K562 (cell line): ENCODE measurements at regions not wholly inside any gene's neighbourhood (a gene's known extent, or its start where the extent isn't known, plus 50 kb on each side); places are given as distances from the start of the nearest gene placed in this dataset.

Experiments used
- ATAC-seq: fragments of 200-7000 bp; cut with Tn5 transposase; 3 replicates; pipeline ENCODE4 v1.9.1; 2020; ENCODE audit warnings: moderate library complexity
- BruUV-seq: library from RNA; stranded (reverse); fragments of 400-500 nt; replicated peaks from 2 replicates; lab custom pipeline; 2021; lab: Mats Ljungman, UMichigan
- CTCF ChIA-PET: fragments of 300-600 bp; formaldehyde crosslinking; extraction: SDS; loops from one replicate; lab custom pipeline; 2021; ENCODE audit warnings: low intra/inter-chr PET ratio; lab: Yijun Ruan, JAX
- POLR2A ChIA-PET: fragments of 300-600, 350-650 bp; sonication (Branson Sonifier 250); formaldehyde crosslinking; extraction: SDS; loops from one replicate; lab custom pipeline; 2021; ENCODE audit warnings: antibody characterized with exemption, inconsistent platforms; lab: Yijun Ruan, JAX
- DNase-seq, 4 experiments: peaks; one replicate each; pipeline versions ENCODE4 v3.0.0 to v3.0.0-alpha.2; 2011 to 2018; ENCODE audit warnings: low spot score in 3 of 4, mixed read lengths in 3 of 4; ENCODE audit errors: extremely low read depth in 1 of 4
- FAIRE-seq: peaks from 2 replicates; lab custom pipeline; 2011; peaks lifted over from hg19 to GRCh38; lab: Jason Lieb, UNC
- H2AFZ ChIP-seq: 2 replicates; pipeline ENCODE4 v1.6.0; 2011; ENCODE audit warnings: low read depth, low read length, control low read depth, inconsistent platforms
- H3K27ac ChIP-seq: fragments of 200-600 bp; 3 replicates; pipeline ENCODE4 v1.8.0; 2011; ENCODE audit warnings: low read depth, mild to moderate bottlenecking, control low read depth, inconsistent platforms, low read length, moderate library complexity, mixed read lengths; ENCODE audit errors: extremely low read depth
- H3K27me3 ChIP-seq, 2 experiments: fragments of 300-600 bp in 1 of 2; 2 replicates in 1 of 2; 3 replicates in 1 of 2; pipeline versions ENCODE4 v1.6.0 to v1.8.0; 2011; ENCODE audit warnings: inconsistent platforms in 2 of 2, low read length in 2 of 2, mild to moderate bottlenecking in 1 of 2, mixed read lengths in 1 of 2, moderate library complexity in 1 of 2; ENCODE audit not compliant: control insufficient read depth in 2 of 2, insufficient read depth in 2 of 2
- H3K36me3 ChIP-seq: fragments of 300-600 bp; 3 replicates; pipeline ENCODE4 v1.8.0; 2011; ENCODE audit warnings: mild to moderate bottlenecking, low read length, inconsistent platforms; ENCODE audit not compliant: control insufficient read depth, insufficient read depth
- H3K4me1 ChIP-seq, 2 experiments: fragments of 200-600 bp in 1 of 2; replicated peaks in 1 of 2; 2 replicates in 1 of 2; 3 replicates in 1 of 2; pipeline versions ENCODE4 v1.5.1 to v1.8.0; 2011; ENCODE audit warnings: inconsistent platforms in 2 of 2, low read length in 2 of 2, mild to moderate bottlenecking in 1 of 2, mixed read lengths in 1 of 2, moderate library complexity in 1 of 2; ENCODE audit not compliant: control insufficient read depth in 2 of 2, insufficient read depth in 2 of 2
- H3K4me2 ChIP-seq: 2 replicates; pipeline ENCODE4 v1.6.1; 2011; ENCODE audit warnings: low read length, control low read depth, inconsistent platforms, mixed read lengths; ENCODE audit not compliant: insufficient read depth
- H3K4me3 ChIP-seq: fragments of 200-600 bp; sonication (generic), shearing (Covaris generic); 2 replicates; pipeline ENCODE4 v1.5.1; 2016; ENCODE audit warnings: control low read depth, inconsistent platforms
- H3K79me2 ChIP-seq: fragments of 200-600 bp; 3 replicates; pipeline ENCODE4 v1.8.0; 2011; ENCODE audit warnings: low read length, inconsistent platforms; ENCODE audit not compliant: control insufficient read depth, insufficient read depth
- H3K9ac ChIP-seq, 2 experiments: 2 replicates each; pipeline versions ENCODE4 v1.6.0 to v1.6.1; 2011; ENCODE audit warnings: low read depth in 2 of 2, low read length in 2 of 2, control low read depth in 1 of 2, inconsistent platforms in 1 of 2, mild to moderate bottlenecking in 1 of 2, mixed read lengths in 1 of 2; ENCODE audit not compliant: insufficient read depth in 1 of 2
- H3K9me1 ChIP-seq: one replicate; pipeline ENCODE4 v1.6.0; 2011; ENCODE audit warnings: inconsistent platforms, mild to moderate bottlenecking, low read length, moderate library complexity; ENCODE audit not compliant: control insufficient read depth, insufficient read depth
- H3K9me3 ChIP-seq: replicated peaks from 2 replicates; pipeline ENCODE4 v1.5.1; 2011; ENCODE audit warnings: low read depth, low read length, inconsistent platforms; ENCODE audit not compliant: control insufficient read depth, insufficient read depth
- H4K20me1 ChIP-seq: replicated peaks from 2 replicates; pipeline ENCODE4 v1.6.1; 2011; ENCODE audit warnings: low read length, inconsistent platforms, mixed read lengths; ENCODE audit not compliant: control insufficient read depth, insufficient read depth
- CHCHD3 ChIP-seq: fragments of 250-450 bp; sonication (Bioruptor Pico); IDR thresholded peaks from 2 replicates; pipeline ENCODE4 v2.1.2; 2022; ENCODE audit warnings: mild to moderate bottlenecking
- ELF2 ChIP-seq: fragments of 250-450 bp; sonication (Bioruptor Pico); IDR thresholded peaks from 2 replicates; pipeline ENCODE4 v1.5.0; 2021; ENCODE audit warnings: mild to moderate bottlenecking
- ESRRA ChIP-seq: fragments of 450-650 bp; IDR thresholded peaks from 2 replicates; pipeline ENCODE4 v1.6.1; 2014; ENCODE audit warnings: low read depth, mild to moderate bottlenecking, moderate library complexity, borderline replicate concordance
- GATA2 ChIP-seq: sonication (generic); formaldehyde crosslinking; IDR thresholded peaks from 2 replicates; pipeline ENCODE4 v1.4.0; 2020; ENCODE audit warnings: mild to moderate bottlenecking, missing genetic modification reagents
- HLTF ChIP-seq: fragments of 450-650 bp; IDR thresholded peaks from 2 replicates; pipeline ENCODE4 v1.6.1; 2016
- NR2C1 ChIP-seq, 2 experiments: fragments of 450-650 bp; IDR thresholded peaks; 2 replicates each; pipeline ENCODE4 v1.6.1; 2017; ENCODE audit warnings: mild to moderate bottlenecking in 2 of 2, antibody characterized with exemption in 1 of 2, inconsistent platforms in 1 of 2, missing compliant biosample characterization in 1 of 2, missing genetic modification characterization in 1 of 2
- RAD51 ChIP-seq: fragments of 450-650 bp; IDR thresholded peaks from 2 replicates; pipeline ENCODE4 v1.7.1; 2016; ENCODE audit warnings: low read depth, mild to moderate bottlenecking, borderline replicate concordance
- RFX1 ChIP-seq: fragments of 450-650 bp; IDR thresholded peaks from 2 replicates; pipeline ENCODE4 v1.6.1; 2016; ENCODE audit warnings: mild to moderate bottlenecking, moderate library complexity
- SAP30 ChIP-seq: fragments of 200-600 bp; sonication (generic); IDR thresholded peaks from 2 replicates; pipeline ENCODE4 v1.6.1; 2012; ENCODE audit warnings: borderline replicate concordance, low read depth, mild to moderate bottlenecking, moderate library complexity, low read length, control low read depth, inconsistent platforms; ENCODE audit not compliant: insufficient read depth, poor library complexity, severe bottlenecking
- ZNF133 ChIP-seq: fragments of 250-450 bp; sonication (Bioruptor Pico); IDR thresholded peaks from 2 replicates; pipeline ENCODE4 v1.4.0; 2020; ENCODE audit warnings: mild to moderate bottlenecking
- ZNF143 ChIP-seq: sonication (generic); formaldehyde crosslinking; IDR thresholded peaks from 2 replicates; pipeline ENCODE4 v1.9.0; 2022; ENCODE audit warnings: mild to moderate bottlenecking, missing genetic modification reagents
- ZNF695 ChIP-seq: fragments of 450-650 bp; formaldehyde crosslinking; IDR thresholded peaks from 2 replicates; pipeline ENCODE4 v1.4.0; 2020; ENCODE audit warnings: mild to moderate bottlenecking, moderate library complexity
- WGBS: fragments of 100-300 bp; shearing (Covaris generic); methylation state at CpG from one replicate; pipeline ENCODE4 v1.1.6; 2016; ENCODE audit warnings: low coverage, mixed read lengths; ENCODE audit not compliant: insufficient coverage; ENCODE audit errors: missing lambda C conversion rate; 5-methylcytosine and 5-hydroxymethylcytosine counted together
- in situ Hi-C: fragments of 300-500 bp; cut with MboI; formaldehyde crosslinking; loops from 4 replicates; pipeline ENCODE4 v1.15.0; 2018; ENCODE audit warnings: inconsistent platforms, mixed read lengths
- intact Hi-C: fragments of 100-400 bp; cut with micrococcal nuclease; formaldehyde crosslinking; loops from 2 replicates; pipeline ENCODE4 v1.14.2; 2022
- TF ChIP-seq, protein P1 (sequence below): fragments of 250-450 bp; sonication (Bioruptor Pico); IDR thresholded peaks from 2 replicates; pipeline ENCODE4 v1.5.0; 2021; ENCODE audit warnings: mild to moderate bottlenecking, moderate library complexity
- TF ChIP-seq, protein P2 (sequence below): fragments of 450-650 bp; formaldehyde crosslinking; IDR thresholded peaks from 2 replicates; pipeline ENCODE4 v1.4.0; 2020; ENCODE audit warnings: mild to moderate bottlenecking, moderate library complexity
- TF ChIP-seq, protein P3 (sequence below): fragments of 450-650 bp; IDR thresholded peaks from 2 replicates; pipeline ENCODE4 v1.7.0; 2016; ENCODE audit warnings: borderline replicate concordance
- TF ChIP-seq, protein P4 (sequence below): sonication (generic); formaldehyde crosslinking; IDR thresholded peaks from 2 replicates; pipeline ENCODE4 v1.8.0; 2022; ENCODE audit warnings: missing genetic modification reagents, mild to moderate bottlenecking, borderline replicate concordance

DNA sequence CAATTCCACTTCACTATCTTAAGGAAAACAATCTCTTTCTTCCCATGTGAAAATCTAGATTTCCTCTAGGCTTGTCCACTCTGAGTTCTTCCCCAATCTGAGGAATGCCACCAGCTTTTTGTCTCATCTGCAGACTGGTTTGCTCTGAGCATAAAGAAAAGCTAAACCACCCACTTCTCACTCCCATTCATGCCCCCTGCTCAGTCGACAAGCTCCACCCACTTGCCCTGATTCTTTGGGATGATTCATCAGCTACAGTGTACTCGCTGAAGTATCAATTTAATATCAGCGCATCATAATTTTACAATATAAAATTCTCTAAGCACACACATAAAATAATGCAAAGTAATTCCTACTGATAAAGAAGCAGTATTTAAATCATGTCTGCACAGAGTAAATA, 209.1 kb downstream of the GRIN2B start:
- Histone ChIP-seq H3K4me3 (no peak overlapping the region), H3K27me3 (no peaks in the 10 kb centered on the region), H2AFZ (no peak overlapping the region), H3K9ac (no peak overlapping the region), H3K79me2 (no peaks in the 10 kb centered on the region), H3K9me3 (no peaks in the 10 kb centered on the region), H3K27ac (no peak overlapping the region), H3K36me3 (no peaks in the 10 kb centered on the region), H4K20me1 (no peaks in the 10 kb centered on the region), H3K4me1 (no peaks in the 10 kb centered on the region), H3K4me2 (no peak overlapping the region), H3K9me1 (no peaks in the 10 kb centered on the region)
- ATAC-seq, result no peak
- in situ Hi-C loops, result no loop called here
- no peak for DNase-seq
- BruUV-seq, result no TSS peak
- intact Hi-C loops, result no loop called here
- WGBS, result 2% methylated on average over 3 of the region's 3 CpGs
- ChIA-PET CTCF (no interaction called here), POLR2A (no interaction called here)
- FAIRE-seq, result no peak
- TF ChIP-seq SAP30 (no peak), ESRRA (no peak), ZNF695 (no peak), RAD51 (no peak), RFX1 (no peak), ZNF133 (CRISPR knock-in tag) (no peak), CHCHD3 (CRISPR knock-in tag) (no peak), ZNF143 (no peak), ELF2 (CRISPR knock-in tag) (no peak), NR2C1 (IDR thresholded peaks at IDR 0.05) (no peak), NR2C1 (tag; IDR thresholded peaks at IDR 0.05) (no peak), HLTF (no peak), GATA2 (CRISPR knock-in tag) (no peak)
- TF ChIP-seq, protein P1, sequence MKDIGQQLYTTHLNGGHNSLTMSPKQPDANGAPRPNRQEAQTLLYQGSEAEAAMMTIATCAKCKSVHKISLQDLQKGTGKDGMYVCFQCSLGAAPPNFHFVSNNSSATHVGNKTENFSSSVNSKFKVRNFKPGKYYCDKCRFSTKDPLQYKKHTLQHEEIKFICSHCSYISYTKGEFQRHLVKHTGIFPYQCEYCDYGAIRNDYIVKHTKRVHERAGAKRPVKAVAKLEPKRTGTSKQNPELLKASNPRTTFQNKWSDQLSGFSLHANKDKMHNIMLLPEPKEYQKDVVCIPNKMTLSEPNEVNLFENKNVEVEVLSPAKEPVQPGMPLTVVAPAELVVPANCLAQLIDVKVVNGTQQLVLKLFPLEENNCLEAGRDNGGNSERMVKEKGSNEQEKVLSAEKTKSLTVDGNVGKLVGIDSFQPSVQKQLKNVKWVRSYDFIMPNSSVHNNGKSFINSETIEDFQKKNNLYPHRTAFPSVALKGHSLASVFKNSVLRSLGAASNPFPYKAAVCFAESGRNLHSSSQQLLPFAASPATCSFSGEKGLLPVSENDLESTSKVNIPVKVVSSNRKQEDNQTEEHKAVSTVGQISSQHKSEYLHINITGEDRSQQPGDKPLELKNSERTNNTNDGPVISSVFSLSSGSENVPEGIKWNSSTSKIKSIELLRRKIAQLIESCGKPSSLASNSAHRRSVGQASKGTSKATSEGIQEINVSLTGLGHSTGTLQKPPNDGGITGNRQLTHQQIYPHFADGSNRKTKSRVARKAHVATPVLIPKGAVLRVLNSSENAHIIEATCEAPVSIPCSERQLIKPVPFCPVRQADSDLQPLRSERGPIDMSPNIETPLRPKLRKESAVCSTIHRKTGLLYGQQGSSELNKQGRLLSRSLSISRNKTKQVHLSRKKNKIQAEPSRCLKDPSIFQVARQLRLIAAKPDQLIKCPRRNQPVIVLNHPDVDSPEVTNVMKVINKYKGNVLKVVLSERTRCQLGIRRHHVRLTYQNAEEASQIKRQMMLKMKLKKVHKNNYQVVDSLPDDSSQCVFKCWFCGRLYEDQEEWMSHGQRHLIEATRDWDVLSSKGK (CRISPR knock-in tag), result no peak
- TF ChIP-seq, protein P2, sequence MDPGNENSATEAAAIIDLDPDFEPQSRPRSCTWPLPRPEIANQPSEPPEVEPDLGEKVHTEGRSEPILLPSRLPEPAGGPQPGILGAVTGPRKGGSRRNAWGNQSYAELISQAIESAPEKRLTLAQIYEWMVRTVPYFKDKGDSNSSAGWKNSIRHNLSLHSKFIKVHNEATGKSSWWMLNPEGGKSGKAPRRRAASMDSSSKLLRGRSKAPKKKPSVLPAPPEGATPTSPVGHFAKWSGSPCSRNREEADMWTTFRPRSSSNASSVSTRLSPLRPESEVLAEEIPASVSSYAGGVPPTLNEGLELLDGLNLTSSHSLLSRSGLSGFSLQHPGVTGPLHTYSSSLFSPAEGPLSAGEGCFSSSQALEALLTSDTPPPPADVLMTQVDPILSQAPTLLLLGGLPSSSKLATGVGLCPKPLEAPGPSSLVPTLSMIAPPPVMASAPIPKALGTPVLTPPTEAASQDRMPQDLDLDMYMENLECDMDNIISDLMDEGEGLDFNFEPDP, result no peak
- TF ChIP-seq, protein P3, sequence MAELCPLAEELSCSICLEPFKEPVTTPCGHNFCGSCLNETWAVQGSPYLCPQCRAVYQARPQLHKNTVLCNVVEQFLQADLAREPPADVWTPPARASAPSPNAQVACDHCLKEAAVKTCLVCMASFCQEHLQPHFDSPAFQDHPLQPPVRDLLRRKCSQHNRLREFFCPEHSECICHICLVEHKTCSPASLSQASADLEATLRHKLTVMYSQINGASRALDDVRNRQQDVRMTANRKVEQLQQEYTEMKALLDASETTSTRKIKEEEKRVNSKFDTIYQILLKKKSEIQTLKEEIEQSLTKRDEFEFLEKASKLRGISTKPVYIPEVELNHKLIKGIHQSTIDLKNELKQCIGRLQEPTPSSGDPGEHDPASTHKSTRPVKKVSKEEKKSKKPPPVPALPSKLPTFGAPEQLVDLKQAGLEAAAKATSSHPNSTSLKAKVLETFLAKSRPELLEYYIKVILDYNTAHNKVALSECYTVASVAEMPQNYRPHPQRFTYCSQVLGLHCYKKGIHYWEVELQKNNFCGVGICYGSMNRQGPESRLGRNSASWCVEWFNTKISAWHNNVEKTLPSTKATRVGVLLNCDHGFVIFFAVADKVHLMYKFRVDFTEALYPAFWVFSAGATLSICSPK, result no peak
- TF ChIP-seq, protein P4, sequence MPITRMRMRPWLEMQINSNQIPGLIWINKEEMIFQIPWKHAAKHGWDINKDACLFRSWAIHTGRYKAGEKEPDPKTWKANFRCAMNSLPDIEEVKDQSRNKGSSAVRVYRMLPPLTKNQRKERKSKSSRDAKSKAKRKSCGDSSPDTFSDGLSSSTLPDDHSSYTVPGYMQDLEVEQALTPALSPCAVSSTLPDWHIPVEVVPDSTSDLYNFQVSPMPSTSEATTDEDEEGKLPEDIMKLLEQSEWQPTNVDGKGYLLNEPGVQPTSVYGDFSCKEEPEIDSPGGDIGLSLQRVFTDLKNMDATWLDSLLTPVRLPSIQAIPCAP, result no peak
